Vagina (tissue), 2 donors: ENCODE measurements at regions not wholly inside any gene's neighbourhood (a gene's known extent, or its start where the extent isn't known, plus 50 kb on each side); places are given as distances from the start of the nearest gene placed in this dataset.

Source experiments
- DNase-seq, 2 donors: peaks; one replicate each; pipeline ENCODE4 v3.0.0-alpha.2; 2017; ENCODE audit errors: extremely low spot score in 2 of 2
- H3K27ac ChIP-seq: fragments of 200-600 bp; sonication (generic); one replicate; pipeline ENCODE4 v1.5.1; 2019
- H3K27me3 ChIP-seq: fragments of 200-600 bp; sonication (generic); one replicate; pipeline ENCODE4 v1.5.1; 2019
- H3K36me3 ChIP-seq, 2 donors: fragments of 200-600 bp; sonication (generic); one replicate each; pipeline ENCODE4 v1.5.1; 2017 to 2019
- H3K4me1 ChIP-seq: fragments of 200-600 bp; sonication (generic); one replicate; pipeline ENCODE4 v1.5.1; 2019
- H3K4me3 ChIP-seq, 2 donors: fragments of 200-600 bp; sonication (generic); 1 replicate in 1 of 2; 2 replicates in 1 of 2; pipeline ENCODE4 v1.5.1; 2016 to 2019
- H3K9me3 ChIP-seq: fragments of 200-600 bp; sonication (generic); one replicate; pipeline ENCODE4 v1.5.1; 2019
- POLR2A ChIP-seq, 2 donors: fragments of 450-650 bp; IDR thresholded peaks; one replicate each; pipeline ENCODE4 v1.6.1; 2017; ENCODE audit warnings: antibody characterized with exemption in 2 of 2, mild to moderate bottlenecking in 2 of 2, moderate library complexity in 2 of 2
- POLR2AphosphoS5 ChIP-seq, 2 donors: sonication (generic); formaldehyde crosslinking; IDR thresholded peaks; one replicate each; pipeline ENCODE4 v1.9.0; 2017; ENCODE audit warnings: antibody characterized with exemption in 2 of 2, mild to moderate bottlenecking in 2 of 2, low read depth in 1 of 2; ENCODE audit not compliant: insufficient read depth in 1 of 2
- intact Hi-C: fragments of 100-400 bp; cut with DNase I; formaldehyde crosslinking; loops from one replicate; pipeline ENCODE4 v1.15.1; 2023
- TF ChIP-seq, protein P1 (sequence below), 3 experiments: fragments of 450-650 bp in 2 of 3; fragments of 200-600 bp in 1 of 3; sonication (generic) in 1 of 3; IDR thresholded peaks; one replicate each; pipeline ENCODE4 v1.5.1; 2017 to 2019; ENCODE audit warnings: antibody characterized with exemption in 3 of 3, mild to moderate bottlenecking in 2 of 3, moderate library complexity in 2 of 3

DNA sequence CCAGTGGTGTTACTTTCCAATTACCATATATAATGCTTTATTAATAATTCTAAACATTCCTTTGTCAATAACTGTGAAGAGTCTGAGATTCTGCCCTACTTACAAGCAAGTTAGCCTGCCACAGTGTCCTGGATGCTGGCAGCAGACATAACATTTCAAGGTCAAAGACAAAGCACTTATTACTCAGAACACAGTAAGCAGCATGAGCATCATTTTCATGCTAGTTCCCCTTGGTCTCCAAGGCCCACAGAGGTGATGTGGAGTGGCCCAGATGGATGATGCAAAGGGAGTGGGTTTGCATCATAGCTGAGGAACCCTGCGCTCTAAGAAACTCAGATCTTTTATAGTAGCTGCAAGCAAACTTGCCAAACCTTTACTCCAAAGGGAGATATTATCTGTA is 349.7 kb downstream of the ZEB2 start:
- Histone ChIP-seq H3K27me3 (no peaks in the 10 kb centered on the region), H3K4me1 (no peaks in the 10 kb centered on the region), H3K4me3 (no peak overlapping the region), H3K27ac (no peak overlapping the region), H3K36me3 (no peaks in the 10 kb centered on the region), H3K9me3 (no peaks in the 10 kb centered on the region)
- DNase-seq, result no peak
- no peak for TF ChIP-seq POLR2AphosphoS5 (IDR thresholded peaks at IDR 0.05; ENCODE audit: insufficient read depth in 1 of 2, low read depth in 1 of 2)
- intact Hi-C loops, result no loop called here

DNA sequence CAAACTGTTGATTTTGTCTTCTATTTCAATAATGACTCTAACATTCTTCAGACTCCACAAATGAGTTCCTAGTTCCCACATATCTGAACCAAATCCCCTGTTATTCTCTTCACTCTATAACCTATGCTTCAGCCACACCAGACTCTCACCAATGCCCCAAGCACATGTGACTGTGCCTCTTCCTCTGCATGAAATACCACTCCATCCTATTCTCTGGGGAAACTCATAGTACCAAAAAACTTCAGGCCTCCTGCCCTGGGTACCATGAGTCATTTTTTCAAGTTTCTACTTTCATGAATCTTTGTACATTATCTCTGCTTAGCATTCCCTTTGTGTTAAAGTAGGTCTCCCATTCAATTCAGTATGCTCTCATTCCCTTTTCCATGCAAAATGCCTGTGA is 353.2 kb downstream of the ZEB2 start:
- no peaks in the 10 kb centered on the region for H3K27me3 ChIP-seq
- no peaks in the 10 kb centered on the region for H3K9me3 ChIP-seq
- H3K4me1 ChIP-seq, result no peaks in the 10 kb centered on the region
- H3K4me3 ChIP-seq, result no peak overlapping the region
- no peak for DNase-seq
- TF ChIP-seq POLR2A (IDR thresholded peaks at IDR 0.05) (no peak), POLR2AphosphoS5 (IDR thresholded peaks at IDR 0.05; ENCODE audit: insufficient read depth in 1 of 2, low read depth in 1 of 2) (no peak)
- TF ChIP-seq, protein P1, sequence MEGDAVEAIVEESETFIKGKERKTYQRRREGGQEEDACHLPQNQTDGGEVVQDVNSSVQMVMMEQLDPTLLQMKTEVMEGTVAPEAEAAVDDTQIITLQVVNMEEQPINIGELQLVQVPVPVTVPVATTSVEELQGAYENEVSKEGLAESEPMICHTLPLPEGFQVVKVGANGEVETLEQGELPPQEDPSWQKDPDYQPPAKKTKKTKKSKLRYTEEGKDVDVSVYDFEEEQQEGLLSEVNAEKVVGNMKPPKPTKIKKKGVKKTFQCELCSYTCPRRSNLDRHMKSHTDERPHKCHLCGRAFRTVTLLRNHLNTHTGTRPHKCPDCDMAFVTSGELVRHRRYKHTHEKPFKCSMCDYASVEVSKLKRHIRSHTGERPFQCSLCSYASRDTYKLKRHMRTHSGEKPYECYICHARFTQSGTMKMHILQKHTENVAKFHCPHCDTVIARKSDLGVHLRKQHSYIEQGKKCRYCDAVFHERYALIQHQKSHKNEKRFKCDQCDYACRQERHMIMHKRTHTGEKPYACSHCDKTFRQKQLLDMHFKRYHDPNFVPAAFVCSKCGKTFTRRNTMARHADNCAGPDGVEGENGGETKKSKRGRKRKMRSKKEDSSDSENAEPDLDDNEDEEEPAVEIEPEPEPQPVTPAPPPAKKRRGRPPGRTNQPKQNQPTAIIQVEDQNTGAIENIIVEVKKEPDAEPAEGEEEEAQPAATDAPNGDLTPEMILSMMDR (IDR thresholded peaks at IDR 0.05), result no peak
- H3K27ac ChIP-seq, result no peak overlapping the region
- intact Hi-C loops, result no loop called here
- no peaks in the 10 kb centered on the region for H3K36me3 ChIP-seq

DNA sequence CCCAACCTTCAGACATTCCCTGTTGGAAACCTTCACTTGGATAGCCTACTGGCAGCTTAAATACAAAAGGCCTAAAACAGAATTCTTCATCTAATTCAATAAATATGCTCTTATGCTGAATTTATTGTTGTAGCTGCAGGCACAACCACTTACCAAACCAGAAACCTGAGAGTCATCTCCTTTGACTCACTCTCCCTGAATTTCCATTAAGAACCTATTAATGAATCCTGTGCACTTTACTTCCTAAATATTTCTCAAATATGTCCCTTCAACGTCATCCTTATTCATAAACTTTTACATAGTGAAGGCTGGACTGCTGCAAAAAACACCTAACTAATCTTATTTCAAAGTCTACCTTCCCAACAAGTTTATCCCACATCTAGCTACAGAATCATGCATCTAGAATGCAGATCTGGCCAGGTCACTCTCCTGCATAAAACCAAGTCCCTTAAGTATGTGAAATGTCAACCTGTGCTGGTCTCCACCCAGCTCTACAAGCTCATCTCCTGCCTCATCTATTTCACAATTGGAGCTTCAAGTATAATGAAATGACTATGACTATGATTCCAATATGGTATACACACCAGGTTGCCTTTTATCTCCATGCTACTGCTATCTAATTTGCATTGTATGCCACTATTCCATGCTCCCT is 354.2 kb downstream of the ZEB2 start:
- no peaks in the 10 kb centered on the region for H3K9me3 ChIP-seq
- no peaks in the 10 kb centered on the region for H3K4me1 ChIP-seq
- no peaks in the 10 kb centered on the region for H3K36me3 ChIP-seq
- H3K27me3 ChIP-seq, result no peaks in the 10 kb centered on the region
- no peak overlapping the region for H3K27ac ChIP-seq
- DNase-seq, result no peak
- no peak overlapping the region for H3K4me3 ChIP-seq
- TF ChIP-seq POLR2AphosphoS5 (IDR thresholded peaks at IDR 0.05; ENCODE audit: insufficient read depth in 1 of 2, low read depth in 1 of 2) (no peak), POLR2A (IDR thresholded peaks at IDR 0.05) (no peak)
- TF ChIP-seq, protein P1 (IDR thresholded peaks at IDR 0.05), result no peak
- intact Hi-C loops, result no loop called here

DNA sequence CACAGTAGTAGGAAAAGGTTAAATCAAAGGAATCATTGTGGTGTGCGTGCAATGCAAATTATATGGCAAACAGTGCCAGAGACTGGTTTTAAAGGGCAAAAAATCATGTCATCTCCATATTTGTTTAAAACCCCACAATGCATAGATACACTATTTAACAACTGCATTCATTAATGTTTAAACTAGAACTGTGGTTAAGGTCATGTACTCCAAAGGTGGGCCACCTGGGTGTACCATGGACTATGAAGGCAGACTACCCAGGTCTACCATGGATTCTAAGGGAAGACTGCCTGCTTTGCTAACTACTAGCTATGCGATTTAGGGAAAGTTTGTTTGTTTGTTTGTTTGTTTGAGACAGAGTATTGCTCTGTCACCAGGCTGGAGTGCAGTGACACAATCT is 356.3 kb downstream of the ZEB2 start:
- DNase-seq, result no peak
- TF ChIP-seq POLR2AphosphoS5 (IDR thresholded peaks at IDR 0.05; ENCODE audit: insufficient read depth in 1 of 2, low read depth in 1 of 2), result no peak
- no peak for TF ChIP-seq POLR2A (IDR thresholded peaks at IDR 0.05)
- TF ChIP-seq, protein P1 (IDR thresholded peaks at IDR 0.05), result no peak
- Histone ChIP-seq H3K4me3 (no peak overlapping the region), H3K36me3 (no peaks in the 10 kb centered on the region), H3K9me3 (no peaks in the 10 kb centered on the region), H3K27me3 (no peaks in the 10 kb centered on the region), H3K27ac (no peak overlapping the region), H3K4me1 (no peaks in the 10 kb centered on the region)
- intact Hi-C loops, result no loop called here

DNA sequence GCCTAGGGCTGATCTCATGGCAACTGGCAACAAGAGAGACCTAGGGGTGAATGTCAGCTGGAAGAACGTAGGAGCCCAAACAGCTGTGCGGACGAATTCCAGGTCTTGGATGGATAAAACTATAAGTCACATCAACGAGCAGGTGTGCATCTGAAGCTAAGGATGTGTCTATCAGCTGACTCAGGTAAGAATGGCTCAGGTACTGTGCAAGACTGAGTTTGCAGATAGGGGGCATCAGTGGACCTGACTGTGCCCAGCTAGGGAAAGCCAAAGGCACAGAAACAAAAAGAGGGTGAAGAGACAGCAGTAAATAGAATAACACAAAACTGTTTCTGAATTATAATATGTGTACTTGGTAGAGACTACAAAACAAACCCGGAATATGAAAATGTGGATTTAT is 357.3 kb downstream of the ZEB2 start:
- H3K27me3 ChIP-seq, result no peaks in the 10 kb centered on the region
- H3K4me3 ChIP-seq, result no peak overlapping the region
- TF ChIP-seq, protein P1 (IDR thresholded peaks at IDR 0.05), result no peak
- no peak for TF ChIP-seq POLR2AphosphoS5 (IDR thresholded peaks at IDR 0.05; ENCODE audit: insufficient read depth in 1 of 2, low read depth in 1 of 2)
- TF ChIP-seq POLR2A (IDR thresholded peaks at IDR 0.05), result no peak
- no peaks in the 10 kb centered on the region for H3K9me3 ChIP-seq
- H3K27ac ChIP-seq, result no peak overlapping the region
- intact Hi-C loops, result no loop called here
- no peak for DNase-seq
- H3K36me3 ChIP-seq, result no peaks in the 10 kb centered on the region
- no peaks in the 10 kb centered on the region for H3K4me1 ChIP-seq
